LNCaP clone FGC (cell line): ENCODE measurements at regions not wholly inside any gene's neighbourhood (a gene's known extent, or its start where the extent isn't known, plus 50 kb on each side); places are given as distances from the start of the nearest gene placed in this dataset.
A peak's percentile ranks its signal among the peaks of the same experiment; 100 is the strongest.

Experiments used
- DNase-seq: peaks from one replicate; pipeline ENCODE4 v3.0.0-alpha.2; 2011; ENCODE audit warnings: low read depth
- H3K4me3 ChIP-seq: 2 replicates; pipeline ENCODE4 v1.5.1; 2011; ENCODE audit warnings: mild to moderate bottlenecking, low read depth, low read length, control low read depth
- TF ChIP-seq, protein P1 (sequence below): IDR thresholded peaks from 2 replicates; pipeline ENCODE4 v1.5.1; 2012; ENCODE audit warnings: mild to moderate bottlenecking; ENCODE audit not compliant: control insufficient read depth, insufficient read depth; ENCODE audit errors: extremely low read depth

GRCh38 chr2:40546439-40547191, 94.7 kb upstream of the SLC8A1 start:
- H3K4me3 ChIP-seq, result no peak overlapping the region
- TF ChIP-seq, protein P1, sequence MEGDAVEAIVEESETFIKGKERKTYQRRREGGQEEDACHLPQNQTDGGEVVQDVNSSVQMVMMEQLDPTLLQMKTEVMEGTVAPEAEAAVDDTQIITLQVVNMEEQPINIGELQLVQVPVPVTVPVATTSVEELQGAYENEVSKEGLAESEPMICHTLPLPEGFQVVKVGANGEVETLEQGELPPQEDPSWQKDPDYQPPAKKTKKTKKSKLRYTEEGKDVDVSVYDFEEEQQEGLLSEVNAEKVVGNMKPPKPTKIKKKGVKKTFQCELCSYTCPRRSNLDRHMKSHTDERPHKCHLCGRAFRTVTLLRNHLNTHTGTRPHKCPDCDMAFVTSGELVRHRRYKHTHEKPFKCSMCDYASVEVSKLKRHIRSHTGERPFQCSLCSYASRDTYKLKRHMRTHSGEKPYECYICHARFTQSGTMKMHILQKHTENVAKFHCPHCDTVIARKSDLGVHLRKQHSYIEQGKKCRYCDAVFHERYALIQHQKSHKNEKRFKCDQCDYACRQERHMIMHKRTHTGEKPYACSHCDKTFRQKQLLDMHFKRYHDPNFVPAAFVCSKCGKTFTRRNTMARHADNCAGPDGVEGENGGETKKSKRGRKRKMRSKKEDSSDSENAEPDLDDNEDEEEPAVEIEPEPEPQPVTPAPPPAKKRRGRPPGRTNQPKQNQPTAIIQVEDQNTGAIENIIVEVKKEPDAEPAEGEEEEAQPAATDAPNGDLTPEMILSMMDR, result no peak
- DNase-seq, result no peak

DNA sequence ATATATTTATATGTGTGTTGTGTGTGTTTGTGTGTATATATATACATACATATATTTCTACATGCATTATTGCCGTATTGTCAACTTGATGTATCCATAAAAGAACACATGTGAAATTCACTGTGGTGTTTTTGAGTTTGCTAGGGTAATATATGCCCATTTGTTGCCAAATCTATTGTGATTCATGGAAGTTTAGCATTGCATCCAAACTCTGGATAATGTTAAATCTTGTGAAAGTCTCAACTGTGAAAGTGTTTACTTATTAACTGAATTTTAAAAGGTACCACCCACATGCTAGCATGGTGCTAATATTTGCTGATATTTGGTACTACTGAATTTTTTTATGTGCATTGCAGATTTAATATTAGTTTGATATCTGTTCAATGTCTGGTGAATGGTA, 96.6 kb upstream of the SLC8A1 start:
- no peak for DNase-seq
- no peak overlapping the region for H3K4me3 ChIP-seq
- TF ChIP-seq, protein P1, result no peak

DNA sequence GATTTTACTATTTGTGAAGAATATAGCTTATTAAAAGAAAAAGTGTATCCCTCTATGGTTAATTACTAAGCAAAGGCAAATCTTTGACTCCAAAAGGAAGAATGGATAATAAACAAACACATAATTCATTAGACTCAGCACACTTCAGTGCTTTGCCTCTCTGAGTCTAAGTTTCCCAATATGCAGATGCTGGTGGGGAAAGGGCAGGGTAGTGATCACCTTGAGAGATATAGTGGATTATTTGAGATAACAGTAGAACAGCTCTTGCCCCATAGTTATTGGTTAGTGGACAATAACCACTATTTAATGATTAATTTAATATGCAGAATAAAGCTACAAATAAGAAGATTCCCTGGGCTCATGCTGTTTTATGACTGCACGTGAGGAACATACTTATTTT, 98.2 kb upstream of the SLC8A1 start:
- TF ChIP-seq, protein P1, result no peak
- DNase-seq, result peak; percentile 10

DNA sequence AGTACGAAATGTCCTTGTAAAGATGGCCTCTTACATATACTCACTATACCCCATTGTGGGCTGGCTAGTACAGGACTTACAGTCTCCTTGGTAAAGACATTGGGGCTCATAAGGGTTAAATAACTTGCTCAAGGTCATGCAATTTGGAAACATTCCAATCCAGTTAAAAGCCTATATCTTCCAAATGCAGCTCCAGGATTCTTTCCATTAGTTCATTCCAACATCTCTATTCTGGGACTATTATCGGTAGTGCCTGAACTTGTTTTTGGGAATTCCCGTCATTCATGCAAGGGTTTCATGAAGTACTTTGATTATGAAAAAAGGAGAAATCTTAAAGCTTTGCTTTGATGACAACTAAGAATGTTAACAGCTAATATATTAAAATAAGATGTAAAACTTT, 99.2 kb upstream of the SLC8A1 start:
- no peak overlapping the region for H3K4me3 ChIP-seq
- TF ChIP-seq, protein P1, result no peak
- DNase-seq, result no peak

More for the DNA sequence above, 98.2 kb upstream of the SLC8A1 start:
- no peak overlapping the region for H3K4me3 ChIP-seq

DNA sequence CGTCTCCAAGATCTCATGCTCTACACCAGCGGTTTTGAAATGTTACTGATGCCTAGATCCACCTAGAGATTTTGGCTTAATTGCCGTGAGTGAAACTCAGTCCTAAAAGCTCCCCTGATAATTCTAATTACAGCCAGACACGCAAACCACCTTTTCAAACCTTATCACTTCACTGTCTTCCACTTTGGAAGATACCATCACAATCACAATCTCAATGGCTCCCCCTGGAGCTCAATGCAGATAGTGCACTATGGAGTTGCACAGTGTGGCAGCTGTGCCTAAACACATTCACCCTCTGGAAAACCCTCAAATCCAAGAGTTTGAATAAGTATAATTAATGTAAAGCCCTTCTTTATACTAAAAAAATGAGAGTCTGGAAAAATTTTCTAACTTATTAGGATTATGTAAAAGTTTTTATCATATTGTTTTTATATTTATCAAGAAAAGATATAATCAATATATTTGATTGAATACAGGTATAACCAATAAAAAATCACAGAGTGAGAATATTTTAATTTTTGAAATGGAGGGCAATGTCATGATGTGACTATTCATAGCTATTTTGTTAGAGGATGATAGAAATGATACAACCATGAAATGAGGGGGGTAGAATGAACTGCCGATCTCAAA, 102.9 kb upstream of the SLC8A1 start:
- TF ChIP-seq, protein P1, result peak; percentile 75
- H3K4me3 ChIP-seq, result no peak overlapping the region
- DNase-seq, result no peak

- no peak for DNase-seq
- TF ChIP-seq, protein P1, result no peak
- no peak overlapping the region for H3K4me3 ChIP-seq
Measured at GRCh38 chr2:40556293-40556692, 104.4 kb upstream of the SLC8A1 start.
